AG09309 (cell line): ENCODE measurements at regions not wholly inside any gene's neighbourhood (a gene's known extent, or its start where the extent isn't known, plus 50 kb on each side); places are given as distances from the start of the nearest gene placed in this dataset.

Experiments
- DNase-seq: peaks from one replicate; pipeline ENCODE4 v3.0.0-alpha.2; 2010; ENCODE audit warnings: low read depth
- H3K4me3 ChIP-seq: 2 replicates; pipeline ENCODE4 v1.5.1; 2011; ENCODE audit warnings: mild to moderate bottlenecking, low read depth, low read length, moderate library complexity; ENCODE audit not compliant: control insufficient read depth
- CTCF ChIP-seq: IDR thresholded peaks from 2 replicates; pipeline ENCODE4 v1.5.1; 2011; ENCODE audit warnings: mild to moderate bottlenecking, low read depth, low read length, inconsistent platforms; ENCODE audit not compliant: insufficient read depth, control insufficient read depth; ENCODE audit errors: missing control alignments

GRCh38 chr9:107079589-107079988 is 203.5 kb upstream of the RAD23B start:
- TF ChIP-seq CTCF = no peak
- no peak overlapping the region for H3K4me3 ChIP-seq
- DNase-seq = no peak

GRCh38 chr9:107080130-107080529 is 202.9 kb upstream of the RAD23B start:
- no peak for DNase-seq
- no peak overlapping the region for H3K4me3 ChIP-seq
- TF ChIP-seq CTCF = no peak

GRCh38 chr9:107086460-107086859 is 196.6 kb upstream of the RAD23B start:
- H3K4me3 ChIP-seq = no peak overlapping the region
- no peak for TF ChIP-seq CTCF
- no peak for DNase-seq

- no peak for TF ChIP-seq CTCF
- DNase-seq = no peak
- no peak overlapping the region for H3K4me3 ChIP-seq
Observed at GRCh38 chr9:107087222-107087621, 195.9 kb upstream of the RAD23B start.

- no peak for DNase-seq
- H3K4me3 ChIP-seq = no peak overlapping the region
- TF ChIP-seq CTCF = no peak
Observed at GRCh38 chr9:107090218-107090617, 192.9 kb upstream of the RAD23B start.

- DNase-seq = no peak
- H3K4me3 ChIP-seq = no peak overlapping the region
- no peak for TF ChIP-seq CTCF
Observed at GRCh38 chr9:107093365-107094060, 189.6 kb upstream of the RAD23B start.
